DND-41 (cell line): ENCODE measurements at regions not wholly inside any gene's neighbourhood (a gene's known extent, or its start where the extent isn't known, plus 50 kb on each side); places are given as distances from the start of the nearest gene placed in this dataset.

ENCODE experiments used
- ATAC-seq: fragments of 200-7000 bp; cut with Tn5 transposase; 3 replicates; pipeline ENCODE4 v1.9.1; 2021; ENCODE audit warnings: low read depth; ENCODE audit not compliant: insufficient read depth
- DNase-seq: peaks from one replicate; pipeline ENCODE4 v3.0.0-alpha.2; 2020
- H2AFZ ChIP-seq: 2 replicates; pipeline ENCODE4 v1.6.0; 2012; ENCODE audit warnings: low read depth, low read length
- H3K27ac ChIP-seq: 2 replicates; pipeline ENCODE4 v1.5.1; 2012; ENCODE audit warnings: low read length, inconsistent platforms
- H3K27me3 ChIP-seq: fragments of 200-600 bp; sonication (generic); 2 replicates; pipeline ENCODE4 v1.6.0; 2012; ENCODE audit warnings: low read length, mild to moderate bottlenecking, inconsistent platforms; ENCODE audit not compliant: insufficient read depth, poor library complexity
- H3K36me3 ChIP-seq: 2 replicates; pipeline ENCODE4 v1.5.1; 2012; ENCODE audit warnings: low read length, inconsistent platforms; ENCODE audit not compliant: insufficient read depth
- H3K4me1 ChIP-seq: 2 replicates; pipeline ENCODE4 v1.5.1; 2012; ENCODE audit warnings: mild to moderate bottlenecking, low read length; ENCODE audit not compliant: insufficient read depth
- H3K4me2 ChIP-seq: 2 replicates; pipeline ENCODE4 v1.6.0; 2012; ENCODE audit warnings: mild to moderate bottlenecking, moderate library complexity, low read length, inconsistent platforms; ENCODE audit not compliant: insufficient read depth
- H3K4me3 ChIP-seq, 2 experiments: fragments of 200-600 bp in 1 of 2; shearing (Covaris generic) in 1 of 2; 2 replicates each; pipeline ENCODE4 v1.5.1; 2012 to 2016; ENCODE audit warnings: inconsistent platforms in 2 of 2, low read length in 2 of 2, mild to moderate bottlenecking in 2 of 2, low read depth in 1 of 2, moderate library complexity in 1 of 2
- H3K79me2 ChIP-seq: 2 replicates; pipeline ENCODE4 v1.6.0; 2012; ENCODE audit warnings: low read length, inconsistent platforms; ENCODE audit not compliant: insufficient read depth
- H3K9ac ChIP-seq: 2 replicates; pipeline ENCODE4 v1.6.0; 2012; ENCODE audit warnings: low read depth, mild to moderate bottlenecking, inconsistent platforms, low read length, moderate library complexity
- H3K9me3 ChIP-seq: 2 replicates; pipeline ENCODE4 v1.5.1; 2012; ENCODE audit warnings: low read length, moderate library complexity, mild to moderate bottlenecking, inconsistent platforms; ENCODE audit not compliant: insufficient read depth, severe bottlenecking
- H4K20me1 ChIP-seq: 2 replicates; pipeline ENCODE4 v1.6.0; 2012; ENCODE audit warnings: low read length; ENCODE audit not compliant: insufficient read depth
- EZH2 ChIP-seq: IDR thresholded peaks from 3 replicates; pipeline ENCODE4 v1.6.1; 2012; ENCODE audit warnings: borderline replicate concordance, low read depth, mild to moderate bottlenecking, moderate library complexity, low read length, inconsistent platforms; ENCODE audit not compliant: severe bottlenecking
- TF ChIP-seq, protein P1 (sequence below): IDR thresholded peaks from 2 replicates; pipeline ENCODE4 v1.5.1; 2012; ENCODE audit warnings: borderline replicate concordance, low read length, moderate library complexity, mild to moderate bottlenecking; ENCODE audit not compliant: poor library complexity, severe bottlenecking; ENCODE audit errors: extremely low read depth

DNA sequence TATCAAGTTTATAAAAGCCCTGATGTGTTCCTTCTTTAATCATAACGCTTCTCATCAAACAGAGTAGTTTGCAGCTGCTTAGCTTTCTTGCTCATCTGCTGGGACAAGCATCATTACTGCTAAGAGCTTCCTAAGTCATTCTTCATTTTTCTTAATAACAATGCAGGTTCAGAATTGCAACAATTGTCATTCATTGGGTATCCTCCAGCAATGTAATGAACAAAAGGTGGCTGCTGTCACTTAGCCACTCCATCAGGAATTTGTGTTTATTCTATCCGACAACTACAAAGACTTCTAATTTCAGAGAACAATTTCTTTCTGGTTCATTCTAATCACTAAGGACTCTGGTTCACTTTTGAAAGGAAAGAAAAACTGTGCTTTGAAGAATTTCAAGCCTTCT, 836.7 kb upstream of the CDH10 start:
- Histone ChIP-seq H3K79me2 (no peaks in the 10 kb centered on the region), H3K36me3 (no peaks in the 10 kb centered on the region), H3K9ac (no peak overlapping the region), H3K4me1 (no peaks in the 10 kb centered on the region), H3K27me3 (no peaks in the 10 kb centered on the region), H3K4me3 (no peak overlapping the region), H3K27ac (no peak overlapping the region), H3K4me2 (no peak overlapping the region), H3K9me3 (no peaks in the 10 kb centered on the region), H4K20me1 (no peaks in the 10 kb centered on the region), H2AFZ (no peak overlapping the region)
- ATAC-seq (no peak), DNase-seq (no peak)
- TF ChIP-seq EZH2, result no peak
- TF ChIP-seq, protein P1, sequence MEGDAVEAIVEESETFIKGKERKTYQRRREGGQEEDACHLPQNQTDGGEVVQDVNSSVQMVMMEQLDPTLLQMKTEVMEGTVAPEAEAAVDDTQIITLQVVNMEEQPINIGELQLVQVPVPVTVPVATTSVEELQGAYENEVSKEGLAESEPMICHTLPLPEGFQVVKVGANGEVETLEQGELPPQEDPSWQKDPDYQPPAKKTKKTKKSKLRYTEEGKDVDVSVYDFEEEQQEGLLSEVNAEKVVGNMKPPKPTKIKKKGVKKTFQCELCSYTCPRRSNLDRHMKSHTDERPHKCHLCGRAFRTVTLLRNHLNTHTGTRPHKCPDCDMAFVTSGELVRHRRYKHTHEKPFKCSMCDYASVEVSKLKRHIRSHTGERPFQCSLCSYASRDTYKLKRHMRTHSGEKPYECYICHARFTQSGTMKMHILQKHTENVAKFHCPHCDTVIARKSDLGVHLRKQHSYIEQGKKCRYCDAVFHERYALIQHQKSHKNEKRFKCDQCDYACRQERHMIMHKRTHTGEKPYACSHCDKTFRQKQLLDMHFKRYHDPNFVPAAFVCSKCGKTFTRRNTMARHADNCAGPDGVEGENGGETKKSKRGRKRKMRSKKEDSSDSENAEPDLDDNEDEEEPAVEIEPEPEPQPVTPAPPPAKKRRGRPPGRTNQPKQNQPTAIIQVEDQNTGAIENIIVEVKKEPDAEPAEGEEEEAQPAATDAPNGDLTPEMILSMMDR, result no peak

DNA sequence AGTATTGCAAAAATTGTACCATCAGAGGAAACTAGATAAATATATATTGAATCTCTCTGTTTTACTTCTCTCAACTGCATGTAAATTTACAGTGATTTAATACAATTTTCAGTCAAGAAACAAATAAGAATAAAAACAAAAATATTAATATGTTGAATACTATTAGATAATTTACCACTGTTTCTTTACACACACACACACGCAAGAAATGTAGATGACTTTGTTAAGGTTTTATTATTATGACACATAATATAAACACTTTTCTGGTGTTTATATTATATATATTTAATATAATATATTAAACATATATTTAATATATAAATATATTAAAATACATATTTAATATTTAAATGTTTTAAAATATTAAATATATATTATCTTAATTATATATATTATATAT, 814.3 kb upstream of the CDH10 start:
- Histone ChIP-seq H3K9me3 (no peaks in the 10 kb centered on the region), H3K79me2 (no peaks in the 10 kb centered on the region), H3K27me3 (no peaks in the 10 kb centered on the region), H4K20me1 (no peaks in the 10 kb centered on the region), H3K27ac (no peak overlapping the region), H3K4me3 (no peak overlapping the region), H3K4me2 (no peak overlapping the region), H2AFZ (no peak overlapping the region), H3K36me3 (no peaks in the 10 kb centered on the region), H3K9ac (no peak overlapping the region), H3K4me1 (no peaks in the 10 kb centered on the region)
- no peak for DNase-seq
- no peak for ATAC-seq
- TF ChIP-seq, protein P1, result no peak
- no peak for TF ChIP-seq EZH2

DNA sequence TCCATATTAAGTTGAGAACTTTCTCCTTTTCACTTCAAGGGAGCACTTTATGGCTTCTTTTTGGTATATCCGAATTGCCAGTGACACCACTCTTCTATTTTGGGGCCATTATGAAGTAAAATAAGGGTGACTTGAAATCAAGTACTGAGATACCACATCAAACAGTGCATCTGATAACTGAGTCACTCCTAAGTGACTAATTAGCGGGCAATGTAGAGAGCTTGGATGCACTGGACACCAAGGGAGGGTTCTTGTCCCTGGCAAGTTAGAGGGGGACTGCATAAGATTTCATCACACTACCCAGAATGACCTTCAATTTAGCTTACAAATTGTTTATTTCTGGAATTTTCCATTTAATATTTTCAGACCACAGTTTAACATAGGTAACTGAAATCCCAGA, 813.9 kb upstream of the CDH10 start:
- 0 out of 3 replicates have a peak, but pooled peaks have one; percentile 22 for ATAC-seq
- no peak overlapping the region for H3K9ac ChIP-seq
- H3K27ac ChIP-seq, result no peak overlapping the region
- no peak overlapping the region for H3K4me3 ChIP-seq
- TF ChIP-seq, protein P1, result no peak
- TF ChIP-seq EZH2, result no peak
- H3K4me1 ChIP-seq, result no peaks in the 10 kb centered on the region
- no peaks in the 10 kb centered on the region for H3K27me3 ChIP-seq
- no peak overlapping the region for H2AFZ ChIP-seq
- no peaks in the 10 kb centered on the region for H4K20me1 ChIP-seq
- no peak overlapping the region for H3K4me2 ChIP-seq
- H3K79me2 ChIP-seq, result no peaks in the 10 kb centered on the region
- no peaks in the 10 kb centered on the region for H3K9me3 ChIP-seq
- DNase-seq, result no peak
- H3K36me3 ChIP-seq, result no peaks in the 10 kb centered on the region

- Histone ChIP-seq H3K9ac (no peak overlapping the region), H4K20me1 (no peaks in the 10 kb centered on the region), H3K9me3 (no peaks in the 10 kb centered on the region), H2AFZ (no peak overlapping the region), H3K4me1 (no peaks in the 10 kb centered on the region), H3K27me3 (no peaks in the 10 kb centered on the region), H3K36me3 (no peaks in the 10 kb centered on the region), H3K4me2 (no peak overlapping the region), H3K4me3 (no peak overlapping the region), H3K79me2 (no peaks in the 10 kb centered on the region), H3K27ac (no peak overlapping the region)
- ATAC-seq (no peak), DNase-seq (no peak)
- TF ChIP-seq EZH2, result no peak
- TF ChIP-seq, protein P1, result no peak
These were observed 808.7 kb upstream of the CDH10 start for GRCh38 chr5:25453500-25453899.
